Liver (tissue), 8 donors: ENCODE measurements at regions not wholly inside any gene's neighbourhood (a gene's known extent, or its start where the extent isn't known, plus 50 kb on each side); places are given as distances from the start of the nearest gene placed in this dataset.
"Not testable (repeated sequence)": the region's sequence is repeated elsewhere in the genome, so short reads cannot be mapped to it uniquely, and the experiment has no call there.

Experiments
- DNase-seq: peaks from one replicate; pipeline ENCODE4 v3.0.0-alpha.2; 2017; ENCODE audit warnings: low spot score
- H3K27ac ChIP-seq, 2 donors: one replicate each; pipeline ENCODE4 v1.7.0; 2013; ENCODE audit warnings: inconsistent platforms in 2 of 2, low read length in 2 of 2, control low read depth in 1 of 2, low read depth in 1 of 2, mild to moderate bottlenecking in 1 of 2
- H3K27me3 ChIP-seq, 4 donors: one replicate each; pipeline versions ENCODE4 v1.6.1 to v1.7.0; 2013; ENCODE audit warnings: low read length in 3 of 4, inconsistent platforms in 1 of 4, mild to moderate bottlenecking in 1 of 4, moderate library complexity in 1 of 4; ENCODE audit not compliant: control insufficient read depth in 4 of 4, insufficient read depth in 4 of 4
- H3K36me3 ChIP-seq, 4 donors: one replicate each; pipeline versions ENCODE4 v1.6.1 to v1.7.0; 2013; ENCODE audit warnings: low read length in 3 of 4, mild to moderate bottlenecking in 3 of 4, low read depth in 1 of 4, moderate library complexity in 1 of 4; ENCODE audit not compliant: control insufficient read depth in 4 of 4, insufficient read depth in 3 of 4
- H3K4me1 ChIP-seq, 4 donors: one replicate each; pipeline versions ENCODE4 v1.6.1 to v1.7.0; 2013; ENCODE audit warnings: low read length in 3 of 4, mild to moderate bottlenecking in 3 of 4, moderate library complexity in 1 of 4; ENCODE audit not compliant: control insufficient read depth in 4 of 4, insufficient read depth in 4 of 4
- H3K4me3 ChIP-seq, 3 donors: one replicate each; pipeline versions ENCODE4 v1.6.1 to v1.7.0; 2013; ENCODE audit warnings: low read length in 3 of 3, control low read depth in 1 of 3, low read depth in 1 of 3, mild to moderate bottlenecking in 1 of 3
- H3K9ac ChIP-seq, 2 donors: one replicate each; pipeline ENCODE4 v1.7.0; 2013; ENCODE audit warnings: low read length in 2 of 2, mild to moderate bottlenecking in 2 of 2, moderate library complexity in 2 of 2, control low read depth in 1 of 2, low read depth in 1 of 2
- H3K9me3 ChIP-seq, 4 donors: one replicate each; pipeline versions ENCODE4 v1.6.1 to v1.7.0; 2013; ENCODE audit warnings: low read length in 3 of 4; ENCODE audit not compliant: control insufficient read depth in 4 of 4
- ATF3 ChIP-seq: IDR thresholded peaks from 2 replicates; pipeline ENCODE4 v1.6.1; 2016; ENCODE audit warnings: antibody characterized with exemption
- CTCF ChIP-seq: fragments of 150-350 bp; IDR thresholded peaks from 2 replicates; pipeline ENCODE4 v1.5.1; 2017; ENCODE audit warnings: improper control_type of control experiment, low read depth, low read length; ENCODE audit not compliant: missing input control
- FOXA1 ChIP-seq: IDR thresholded peaks from 2 replicates; pipeline ENCODE4 v1.6.1; 2016; ENCODE audit warnings: antibody characterized with exemption
- FOXA2 ChIP-seq: IDR thresholded peaks from 2 replicates; pipeline ENCODE4 v1.6.1; 2016; ENCODE audit warnings: antibody characterized with exemption
- HNF4A ChIP-seq, 2 donors: conservative IDR thresholded peaks; 2 replicates each; pipeline ENCODE4 v1.6.1; 2016; ENCODE audit warnings: antibody characterized with exemption in 2 of 2, mild to moderate bottlenecking in 2 of 2
- HNF4G ChIP-seq: IDR thresholded peaks from 2 replicates; pipeline ENCODE4 v1.6.1; 2016; ENCODE audit warnings: antibody characterized with exemption
- JUND ChIP-seq, 2 donors: IDR thresholded peaks; 2 replicates each; pipeline ENCODE4 v1.6.1; 2016; ENCODE audit warnings: antibody characterized with exemption in 2 of 2
- MAX ChIP-seq: IDR thresholded peaks from 2 replicates; pipeline ENCODE4 v1.6.1; 2016; ENCODE audit warnings: antibody characterized with exemption
- NR2F2 ChIP-seq: IDR thresholded peaks from 2 replicates; pipeline ENCODE4 v1.6.1; 2016; ENCODE audit warnings: antibody characterized with exemption
- RAD21 ChIP-seq, 2 donors: IDR thresholded peaks; 2 replicates each; pipeline ENCODE4 v1.6.1; 2016; ENCODE audit warnings: antibody characterized with exemption in 2 of 2, mild to moderate bottlenecking in 2 of 2
- REST ChIP-seq: IDR thresholded peaks from 2 replicates; pipeline ENCODE4 v1.6.1; 2016; ENCODE audit warnings: antibody characterized with exemption, mild to moderate bottlenecking
- RXRA ChIP-seq, 2 donors: IDR thresholded peaks; 2 replicates each; pipeline ENCODE4 v1.6.1; 2017 to 2018; ENCODE audit warnings: antibody characterized with exemption in 2 of 2, mild to moderate bottlenecking in 1 of 2
- SP1 ChIP-seq: IDR thresholded peaks from 2 replicates; pipeline ENCODE4 v1.6.1; 2018; ENCODE audit warnings: antibody characterized with exemption, mild to moderate bottlenecking
- TAF1 ChIP-seq: conservative IDR thresholded peaks from 2 replicates; pipeline ENCODE4 v1.6.1; 2016; ENCODE audit warnings: antibody characterized with exemption, mild to moderate bottlenecking
- ZBTB33 ChIP-seq: IDR thresholded peaks from 2 replicates; pipeline ENCODE4 v1.6.1; 2016; ENCODE audit warnings: antibody characterized with exemption
- WGBS: extraction: QIAGEN DNeasy Blood & Tissue Kit; methylation state at CpG from one replicate; pipeline ENCODE4 v1.1.7; 2013; 5-methylcytosine and 5-hydroxymethylcytosine counted together
- donor health status: healthy.
- donor health status: healthy.
- donor health status: healthy.
- donor health status: healthy.
- donor health status: healthy.

- Histone ChIP-seq H3K27ac (no peak overlapping the region), H3K36me3 (no peaks in the 10 kb centered on the region), H3K9ac (no peak overlapping the region), H3K4me3 (no peak overlapping the region), H3K4me1 (no peaks in the 10 kb centered on the region), H3K9me3 (no peaks in the 10 kb centered on the region), H3K27me3 (no peaks in the 10 kb centered on the region)
- TF ChIP-seq HNF4G: no peak
- TF ChIP-seq RAD21 (IDR thresholded peaks at IDR 0.05): no peak
- TF ChIP-seq RXRA (IDR thresholded peaks at IDR 0.05): no peak
- TF ChIP-seq TAF1: no peak
- no peak for TF ChIP-seq CTCF
- TF ChIP-seq MAX: no peak
- DNase-seq: no peak
- 36% methylated on average over 7 of the region's 7 CpGs for WGBS
Observed at GRCh38 chr7:3143869-3144775, 100.5 kb upstream of the CARD11 start.

GRCh38 chr7:3144776-3145125, 101.1 kb upstream of the CARD11 start:
- H3K36me3 ChIP-seq, H3K27ac ChIP-seq, DNase-seq, H3K4me3 ChIP-seq, H3K4me1 ChIP-seq, H3K27me3 ChIP-seq, H3K9ac ChIP-seq, H3K9me3 ChIP-seq: not testable (repeated sequence)
- 70% methylated on average over 6 of the region's 6 CpGs for WGBS

GRCh38 chr7:3146571-3147226, 103.0 kb upstream of the CARD11 start:
- H3K4me1 ChIP-seq: no peaks in the 10 kb centered on the region
- no peak overlapping the region for H3K4me3 ChIP-seq
- H3K9ac ChIP-seq: no peak overlapping the region
- no peaks in the 10 kb centered on the region for H3K27me3 ChIP-seq
- no peaks in the 10 kb centered on the region for H3K9me3 ChIP-seq
- WGBS: 70% methylated on average over 18 of the region's 18 CpGs
- H3K27ac ChIP-seq: no peak overlapping the region
- no peak for DNase-seq
- H3K36me3 ChIP-seq: no peaks in the 10 kb centered on the region
- TF ChIP-seq FOXA2 (no peak), RXRA (IDR thresholded peaks at IDR 0.05) (no peak), MAX (no peak), ATF3 (no peak), TAF1 (no peak), FOXA1 (no peak), HNF4A (conservative IDR thresholded peaks at IDR 0.05) (no peak), HNF4G (no peak), CTCF (no peak), SP1 (no peak), ZBTB33 (no peak), REST (no peak), JUND (IDR thresholded peaks at IDR 0.05) (no peak), NR2F2 (no peak)
